Right atrium auricular region (tissue), 2 donors: ENCODE measurements at regions not wholly inside any gene's neighbourhood (a gene's known extent, or its start where the extent isn't known, plus 50 kb on each side); places are given as distances from the start of the nearest gene placed in this dataset.

Source experiments
- DNase-seq: peaks from one replicate; pipeline ENCODE4 v3.0.0-alpha.2; 2019; ENCODE audit warnings: low spot score
- H3K27ac ChIP-seq, 2 donors: fragments of 200-600 bp; sonication (generic); 1 replicate in 1 of 2; 2 replicates in 1 of 2; pipeline ENCODE4 v1.5.1; 2016 to 2019
- H3K27me3 ChIP-seq, 2 donors: fragments of 200-600 bp; sonication (generic); one replicate each; pipeline versions ENCODE4 v1.5.1 to v1.6.0; 2017 to 2019
- H3K36me3 ChIP-seq: fragments of 200-600 bp; sonication (generic); one replicate; pipeline ENCODE4 v1.5.1; 2016
- H3K4me1 ChIP-seq, 2 donors: fragments of 200-600 bp; sonication (generic); one replicate each; pipeline versions ENCODE4 v1.5.1 to v1.6.0; 2017 to 2019
- H3K4me3 ChIP-seq, 2 donors: fragments of 200-600 bp; sonication (generic); 1 replicate in 1 of 2; 2 replicates in 1 of 2; pipeline ENCODE4 v1.5.1; 2017 to 2019; ENCODE audit warnings: mild to moderate bottlenecking in 1 of 2, moderate library complexity in 1 of 2
- H3K9me3 ChIP-seq, 2 donors: fragments of 200-600 bp; sonication (generic); one replicate each; pipeline ENCODE4 v1.5.1; 2019
- CTCF ChIP-seq, 2 donors: fragments of 200-600 bp; sonication (generic); IDR thresholded peaks; one replicate each; pipeline ENCODE4 v1.5.1; 2019; ENCODE audit warnings: antibody characterized with exemption in 2 of 2

GRCh38 chr14:82488473-82488872, 954.8 kb upstream of the SEL1L start:
- H3K27ac ChIP-seq, result no peak overlapping the region
- H3K4me1 ChIP-seq, result no peaks in the 10 kb centered on the region
- no peaks in the 10 kb centered on the region for H3K36me3 ChIP-seq
- no peaks in the 10 kb centered on the region for H3K9me3 ChIP-seq
- no peaks in the 10 kb centered on the region for H3K27me3 ChIP-seq
- DNase-seq, result no peak
- no peak for TF ChIP-seq CTCF (IDR thresholded peaks at IDR 0.05)
- H3K4me3 ChIP-seq, result no peak overlapping the region

GRCh38 chr14:82490397-82490796, 956.7 kb upstream of the SEL1L start:
- H3K4me3 ChIP-seq, result no peak overlapping the region
- DNase-seq, result no peak
- H3K4me1 ChIP-seq, result no peaks in the 10 kb centered on the region
- H3K36me3 ChIP-seq, result no peaks in the 10 kb centered on the region
- TF ChIP-seq CTCF (IDR thresholded peaks at IDR 0.05), result no peak
- H3K27ac ChIP-seq, result no peak overlapping the region
- no peaks in the 10 kb centered on the region for H3K27me3 ChIP-seq
- no peaks in the 10 kb centered on the region for H3K9me3 ChIP-seq

- Histone ChIP-seq H3K36me3 (no peaks in the 10 kb centered on the region), H3K4me1 (no peaks in the 10 kb centered on the region), H3K27me3 (no peaks in the 10 kb centered on the region), H3K27ac (no peak overlapping the region), H3K4me3 (no peak overlapping the region), H3K9me3 (no peaks in the 10 kb centered on the region)
- TF ChIP-seq CTCF (IDR thresholded peaks at IDR 0.05), result no peak
- DNase-seq, result no peak
Measured at GRCh38 chr14:82492157-82492556, 958.5 kb upstream of the SEL1L start.

DNA sequence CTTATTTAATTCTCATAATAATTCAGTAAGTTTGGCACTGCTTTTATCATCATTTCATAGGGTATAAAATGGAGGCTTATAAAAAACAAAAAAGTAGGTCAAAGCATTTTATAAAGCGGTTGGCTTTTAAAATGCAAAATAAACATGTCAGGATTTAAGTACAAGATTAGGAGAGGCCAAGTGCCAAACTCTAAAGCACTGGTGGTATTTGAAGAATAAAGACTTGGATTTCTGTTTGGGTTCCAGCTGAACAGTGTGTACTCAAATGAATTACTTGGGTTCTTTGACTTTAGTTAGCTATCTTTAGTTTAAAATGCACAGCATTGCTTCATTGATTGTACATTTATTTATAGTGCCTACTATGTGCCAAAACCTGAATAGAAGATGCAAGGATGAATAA, 966.6 kb upstream of the SEL1L start:
- Histone ChIP-seq H3K4me3 (no peak overlapping the region), H3K27me3 (no peaks in the 10 kb centered on the region), H3K27ac (no peak overlapping the region), H3K36me3 (no peaks in the 10 kb centered on the region), H3K9me3 (no peaks in the 10 kb centered on the region), H3K4me1 (no peaks in the 10 kb centered on the region)
- no peak for TF ChIP-seq CTCF (IDR thresholded peaks at IDR 0.05)
- DNase-seq, result no peak

- Histone ChIP-seq H3K4me1 (no peaks in the 10 kb centered on the region), H3K27me3 (no peaks in the 10 kb centered on the region), H3K36me3 (no peaks in the 10 kb centered on the region), H3K9me3 (no peaks in the 10 kb centered on the region), H3K27ac (no peak overlapping the region), H3K4me3 (no peak overlapping the region)
- TF ChIP-seq CTCF (IDR thresholded peaks at IDR 0.05), result no peak
- no peak for DNase-seq
Measured at GRCh38 chr14:82501554-82501953, 967.9 kb upstream of the SEL1L start.

- DNase-seq, result no peak
- TF ChIP-seq CTCF (IDR thresholded peaks at IDR 0.05), result no peak
- H3K27me3 ChIP-seq, result no peaks in the 10 kb centered on the region
- no peaks in the 10 kb centered on the region for H3K4me1 ChIP-seq
- no peak overlapping the region for H3K27ac ChIP-seq
- H3K9me3 ChIP-seq, result no peaks in the 10 kb centered on the region
- no peaks in the 10 kb centered on the region for H3K36me3 ChIP-seq
- no peak overlapping the region for H3K4me3 ChIP-seq
Measured at GRCh38 chr14:82502043-82502442, 968.4 kb upstream of the SEL1L start.
